ENCODE measurements at regions not wholly inside any gene's neighbourhood (a gene's known extent, or its start where the extent isn't known, plus 50 kb on each side); places are given as distances from the start of the nearest gene placed in this dataset.

DNA sequence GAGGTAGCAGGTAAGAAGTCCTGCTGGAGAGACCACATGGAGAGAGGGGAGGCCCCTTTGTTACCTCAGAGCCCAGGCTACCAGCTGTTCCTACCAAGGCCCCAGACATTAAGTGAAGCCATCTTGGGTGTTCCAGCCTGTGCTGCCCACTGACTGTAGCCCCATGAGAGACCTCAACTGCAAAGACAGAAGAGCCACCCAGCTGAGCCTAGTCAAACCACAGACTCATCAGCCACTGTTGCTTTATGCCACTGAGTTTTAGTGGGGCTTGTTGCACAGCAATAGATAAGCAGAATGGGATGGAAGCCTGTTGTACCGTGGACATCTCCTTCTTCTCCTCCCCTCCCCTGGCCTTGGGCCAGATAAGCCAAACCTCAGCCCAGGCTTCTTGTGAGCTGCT, 83.9 kb downstream of the ADRA2C start:
- Histone ChIP-seq H3K4me3 (ENCODE audit: low read depth, low read length) (no peak overlapping the region), H3K27me3 (ENCODE audit: control insufficient read depth, insufficient read depth, low read length) (peaks cover 18% of the 10 kb centered on the region), H3K36me3 (ENCODE audit: control insufficient read depth, insufficient read depth, low read length) (no peaks in the 10 kb centered on the region)
- ChIA-PET CTCF (no interaction called here), POLR2A (no interaction called here)
- TF ChIP-seq, protein P1, sequence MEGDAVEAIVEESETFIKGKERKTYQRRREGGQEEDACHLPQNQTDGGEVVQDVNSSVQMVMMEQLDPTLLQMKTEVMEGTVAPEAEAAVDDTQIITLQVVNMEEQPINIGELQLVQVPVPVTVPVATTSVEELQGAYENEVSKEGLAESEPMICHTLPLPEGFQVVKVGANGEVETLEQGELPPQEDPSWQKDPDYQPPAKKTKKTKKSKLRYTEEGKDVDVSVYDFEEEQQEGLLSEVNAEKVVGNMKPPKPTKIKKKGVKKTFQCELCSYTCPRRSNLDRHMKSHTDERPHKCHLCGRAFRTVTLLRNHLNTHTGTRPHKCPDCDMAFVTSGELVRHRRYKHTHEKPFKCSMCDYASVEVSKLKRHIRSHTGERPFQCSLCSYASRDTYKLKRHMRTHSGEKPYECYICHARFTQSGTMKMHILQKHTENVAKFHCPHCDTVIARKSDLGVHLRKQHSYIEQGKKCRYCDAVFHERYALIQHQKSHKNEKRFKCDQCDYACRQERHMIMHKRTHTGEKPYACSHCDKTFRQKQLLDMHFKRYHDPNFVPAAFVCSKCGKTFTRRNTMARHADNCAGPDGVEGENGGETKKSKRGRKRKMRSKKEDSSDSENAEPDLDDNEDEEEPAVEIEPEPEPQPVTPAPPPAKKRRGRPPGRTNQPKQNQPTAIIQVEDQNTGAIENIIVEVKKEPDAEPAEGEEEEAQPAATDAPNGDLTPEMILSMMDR (IDR thresholded peaks at IDR 0.05; ENCODE audit: insufficient read depth, low read depth, low read length), result no peak
- no peak for DNase-seq (ENCODE audit: low read depth)

DNA sequence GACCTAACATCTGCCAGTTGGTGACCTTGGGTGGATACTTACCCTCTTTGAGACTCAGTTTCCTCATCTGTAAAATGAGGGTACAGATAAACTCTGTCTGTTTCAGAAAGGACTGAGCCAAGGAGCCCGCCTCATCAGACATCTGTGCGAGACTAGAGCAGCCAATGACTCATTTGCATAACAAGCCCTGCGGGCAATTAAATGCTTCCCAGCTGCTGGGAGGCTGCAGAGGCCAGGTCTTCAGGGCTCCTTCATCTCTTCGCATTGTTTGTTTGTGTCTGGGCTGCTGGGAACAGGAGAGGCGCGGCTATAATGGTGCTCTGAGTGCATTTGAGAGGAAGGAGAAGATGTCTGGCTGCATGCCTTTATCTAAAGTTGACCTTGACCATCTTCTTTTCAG, 85.0 kb downstream of the ADRA2C start:
- Histone ChIP-seq H3K36me3 (ENCODE audit: control insufficient read depth, insufficient read depth, low read length) (no peaks in the 10 kb centered on the region), H3K4me3 (ENCODE audit: low read depth, low read length) (no peak overlapping the region), H3K27me3 (ENCODE audit: control insufficient read depth, insufficient read depth, low read length) (peaks cover 18% of the 10 kb centered on the region)
- TF ChIP-seq, protein P1 (IDR thresholded peaks at IDR 0.05; ENCODE audit: insufficient read depth, low read depth, low read length), result no peak
- peak; percentile 13 for DNase-seq (ENCODE audit: low read depth)
- ChIA-PET CTCF (interaction anchor here (1.2 to 1.6 kb wide), 2 partner anchors 9 to 98 kb away, joined by 3 to 4 read pairs; no protein-coding TSS in a partner anchor), POLR2A (no interaction called here)

DNA sequence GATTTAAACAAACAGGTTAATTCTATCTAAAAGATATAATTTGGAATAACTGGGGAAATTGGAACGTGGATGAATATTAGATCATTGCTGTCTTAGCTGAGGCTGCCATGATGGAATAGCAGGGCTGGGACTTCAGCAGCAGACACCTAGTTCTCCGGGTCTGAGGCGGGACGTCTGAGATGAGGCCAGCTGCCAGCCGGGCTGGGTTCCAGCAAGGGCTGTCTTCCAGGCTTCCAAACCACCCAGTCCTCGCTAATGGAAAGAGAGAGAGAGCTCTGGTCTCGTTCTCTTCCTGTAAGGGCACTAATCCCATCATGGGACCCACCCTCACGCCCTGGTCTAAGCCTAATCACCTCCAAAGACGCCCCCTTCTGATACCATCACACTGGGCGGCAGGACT, 85.7 kb downstream of the ADRA2C start:
- POLR2A ChIA-PET, result no interaction called here
- CTCF ChIA-PET, result interaction anchor here (1.2 to 1.6 kb wide), 2 partner anchors 9 to 98 kb away, joined by 3 to 4 read pairs; no protein-coding TSS in a partner anchor

DNA sequence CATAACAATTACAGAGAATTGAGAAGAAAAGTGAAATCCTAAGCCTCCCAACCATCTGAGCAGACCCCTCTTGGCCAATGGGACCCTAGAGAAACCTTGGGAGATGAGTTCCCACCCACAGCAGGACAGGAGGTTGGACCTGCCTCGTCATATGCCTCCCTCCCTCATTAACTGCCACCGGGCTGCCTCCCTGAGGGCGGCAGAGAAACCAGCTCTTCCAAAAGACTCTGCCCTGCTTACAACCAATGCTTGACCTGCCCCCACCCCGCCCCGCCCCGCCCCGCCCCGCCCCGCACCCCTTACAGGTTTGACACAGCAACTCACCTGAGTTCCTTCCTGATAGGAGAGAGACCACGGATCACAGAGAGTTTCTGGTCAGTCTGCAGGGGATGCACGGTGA, 86.1 kb downstream of the ADRA2C start:
- ChIA-PET POLR2A (no interaction called here), CTCF (interaction anchor here (1.6 kb wide), 1 partner anchor 10 kb away, joined by 4 read pairs; no protein-coding TSS in a partner anchor)
- H3K36me3 ChIP-seq (ENCODE audit: control insufficient read depth, insufficient read depth, low read length), result no peaks in the 10 kb centered on the region
- TF ChIP-seq, protein P1 (IDR thresholded peaks at IDR 0.05; ENCODE audit: insufficient read depth, low read depth, low read length), result no peak
- no peak overlapping the region for H3K4me3 ChIP-seq (ENCODE audit: low read depth, low read length)
- no peak for DNase-seq (ENCODE audit: low read depth)
- H3K27me3 ChIP-seq (ENCODE audit: control insufficient read depth, insufficient read depth, low read length), result peaks cover 18% of the 10 kb centered on the region

More for the DNA sequence above, 85.7 kb downstream of the ADRA2C start:
- TF ChIP-seq, protein P1 (IDR thresholded peaks at IDR 0.05; ENCODE audit: insufficient read depth, low read depth, low read length), result no peak
- no peak overlapping the region for H3K4me3 ChIP-seq (ENCODE audit: low read depth, low read length)
- no peaks in the 10 kb centered on the region for H3K36me3 ChIP-seq (ENCODE audit: control insufficient read depth, insufficient read depth, low read length)
- peaks cover 18% of the 10 kb centered on the region for H3K27me3 ChIP-seq (ENCODE audit: control insufficient read depth, insufficient read depth, low read length)
- DNase-seq (ENCODE audit: low read depth), result no peak

DNA sequence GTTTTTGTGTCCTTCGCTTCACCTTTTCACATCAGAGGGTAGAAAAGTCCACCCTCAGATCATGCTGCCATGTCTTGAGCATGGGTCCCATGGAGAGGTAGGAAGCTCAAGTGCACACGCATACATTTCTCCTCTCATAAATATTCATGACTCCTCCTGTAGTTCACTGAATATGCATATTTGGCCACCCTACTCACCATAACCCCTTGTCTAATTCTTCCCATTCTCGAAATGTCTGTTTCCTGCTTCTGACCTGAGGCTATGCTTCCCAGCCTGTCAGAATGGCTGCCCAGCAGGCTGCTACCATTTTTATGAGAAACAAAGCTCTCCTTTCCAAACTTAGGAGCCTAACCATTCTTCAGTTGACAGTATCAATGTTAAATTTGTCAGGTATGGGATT, 86.5 kb downstream of the ADRA2C start:
- CTCF ChIA-PET, result no interaction called here
- POLR2A ChIA-PET, result no interaction called here
- Histone ChIP-seq H3K36me3 (ENCODE audit: control insufficient read depth, insufficient read depth, low read length) (no peaks in the 10 kb centered on the region), H3K4me3 (ENCODE audit: low read depth, low read length) (no peak overlapping the region), H3K27me3 (ENCODE audit: control insufficient read depth, insufficient read depth, low read length) (peaks cover 20% of the 10 kb centered on the region)
- DNase-seq (ENCODE audit: low read depth), result no peak
- TF ChIP-seq, protein P1 (IDR thresholded peaks at IDR 0.05; ENCODE audit: insufficient read depth, low read depth, low read length), result no peak
